Kidney capillary endothelial cell (primary cell): ENCODE measurements at regions not wholly inside any gene's neighbourhood (a gene's known extent, or its start where the extent isn't known, plus 50 kb on each side); places are given as distances from the start of the nearest gene placed in this dataset.

ENCODE experiments used
- DNase-seq: peaks from one replicate; pipeline ENCODE4 v3.0.0-alpha.2; 2018; ENCODE audit warnings: low spot score

DNA sequence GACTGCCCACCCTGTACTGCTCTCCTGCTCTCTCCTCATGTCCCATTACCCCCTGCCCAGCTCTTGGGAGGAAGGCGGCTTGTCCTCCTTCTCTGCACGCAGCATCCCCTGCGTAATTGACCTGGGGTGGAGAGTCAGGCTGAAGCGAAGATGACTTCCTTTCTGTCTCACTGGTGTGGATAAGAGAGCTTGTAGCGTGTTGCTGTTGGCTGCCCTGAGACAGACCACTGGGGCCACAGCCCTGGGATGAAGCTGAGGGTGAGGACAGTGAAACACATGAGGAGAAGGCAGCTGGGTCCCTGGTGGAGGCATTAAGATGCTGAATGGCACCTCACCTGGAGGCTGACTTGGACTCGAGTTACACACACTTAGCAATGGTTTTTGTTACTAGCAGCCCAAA, 310.3 kb upstream of the ZNF32 start:
- DNase-seq: no peak

DNA sequence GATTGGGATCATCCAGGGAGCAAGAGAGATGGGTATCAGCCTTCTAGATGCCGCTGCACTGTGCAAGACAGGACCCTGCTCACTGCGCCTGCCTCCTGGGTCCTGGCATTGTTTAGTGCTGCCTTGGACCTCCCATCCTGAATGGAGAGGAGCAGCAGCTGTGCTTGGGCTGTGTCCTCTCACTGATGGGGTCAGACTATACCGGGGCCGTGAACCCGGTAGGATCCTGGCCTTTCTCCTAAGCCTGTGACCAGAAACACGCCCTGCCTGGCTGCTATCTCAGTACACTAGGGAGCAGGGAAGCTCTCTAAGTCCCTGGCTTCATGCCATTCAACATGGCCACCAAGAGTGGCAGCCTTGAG, 309.4 kb upstream of the ZNF32 start:
- DNase-seq: no peak

DNA sequence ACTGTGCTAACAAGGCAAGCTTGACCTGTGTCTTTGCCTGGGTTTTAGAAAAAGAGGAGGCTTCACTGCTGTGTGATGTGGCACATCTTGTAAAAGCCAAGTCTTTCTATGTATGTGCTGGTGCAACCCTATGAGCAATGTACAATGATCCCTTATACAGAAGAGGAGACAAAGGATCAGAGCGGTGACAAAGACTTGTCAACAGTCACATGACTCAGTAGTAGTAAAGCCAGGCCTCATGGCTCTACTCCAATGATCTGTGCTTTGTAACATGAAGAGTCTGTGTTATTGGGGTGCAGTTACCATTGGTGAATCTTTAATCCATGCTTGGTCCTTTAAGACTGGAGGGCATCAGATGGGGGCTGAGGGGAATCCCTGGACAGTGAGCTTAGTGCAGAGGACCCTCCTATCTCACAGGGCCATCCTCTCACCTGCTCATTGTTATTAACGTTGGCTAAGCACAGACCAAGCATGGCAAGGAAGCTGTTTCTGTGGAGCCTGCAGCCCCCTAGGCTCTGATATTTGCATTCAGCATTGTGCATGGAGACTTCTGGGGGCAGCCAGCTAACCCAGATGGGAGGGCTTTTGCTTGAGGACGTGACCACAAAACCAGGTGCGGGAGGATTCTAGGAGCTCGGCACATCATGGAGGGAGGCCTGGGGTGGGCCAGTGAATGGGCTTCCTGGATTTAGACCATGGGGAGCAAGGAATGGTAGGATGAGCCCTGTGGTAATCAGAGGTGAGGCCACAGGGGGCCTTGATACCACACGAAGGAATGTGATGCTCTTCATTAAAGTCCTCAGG, 308.8 kb upstream of the ZNF32 start:
- DNase-seq: no peak

DNA sequence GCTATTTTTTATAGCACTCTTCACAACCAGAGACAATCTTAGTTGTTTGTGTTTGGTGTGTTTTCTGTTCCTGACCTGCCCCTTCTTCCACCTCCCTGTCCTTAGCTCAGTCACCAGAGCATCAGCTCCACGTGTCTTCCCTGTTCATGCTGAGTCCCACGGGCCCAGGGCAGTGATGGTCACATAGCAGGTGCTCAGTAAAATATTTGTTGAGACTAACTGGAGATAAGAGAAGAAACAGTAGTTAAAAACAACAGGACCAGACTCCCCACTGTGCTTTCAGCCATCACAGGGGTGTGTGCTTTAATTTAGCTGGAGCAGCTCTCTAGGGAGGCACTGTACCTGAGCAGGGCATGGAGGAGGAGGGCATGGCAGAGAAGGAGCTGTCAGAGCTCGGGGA, 307.3 kb upstream of the ZNF32 start:
- no peak for DNase-seq

DNA sequence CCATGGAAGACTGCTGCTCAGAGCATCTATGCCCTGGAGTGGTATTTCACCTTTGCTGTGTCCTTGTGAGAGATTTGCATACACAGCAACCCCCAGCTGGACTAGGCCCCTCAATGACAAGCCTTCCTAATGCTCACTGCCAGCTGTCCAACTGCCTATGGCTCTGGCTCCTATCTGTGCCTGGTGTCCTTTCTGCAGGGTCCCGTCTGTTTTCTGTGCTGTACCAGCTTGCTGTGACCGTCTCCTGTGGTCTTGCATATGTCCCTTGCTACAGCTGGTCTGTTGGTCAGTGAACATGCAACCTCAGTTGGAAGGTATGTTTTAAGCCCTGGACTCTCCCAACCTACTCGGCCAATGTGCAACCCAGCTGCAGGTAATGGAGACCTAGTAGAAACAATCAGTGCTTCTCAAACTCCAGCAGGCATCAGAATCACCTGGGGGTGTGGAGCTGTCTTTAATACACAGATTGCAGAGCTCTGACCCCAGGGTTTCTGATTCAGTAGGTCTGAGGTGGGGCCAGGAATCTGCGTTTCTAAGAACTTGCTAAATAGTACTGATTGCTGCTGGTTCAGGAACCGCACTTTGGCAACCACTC, 306.4 kb upstream of the ZNF32 start:
- DNase-seq: no peak

DNA sequence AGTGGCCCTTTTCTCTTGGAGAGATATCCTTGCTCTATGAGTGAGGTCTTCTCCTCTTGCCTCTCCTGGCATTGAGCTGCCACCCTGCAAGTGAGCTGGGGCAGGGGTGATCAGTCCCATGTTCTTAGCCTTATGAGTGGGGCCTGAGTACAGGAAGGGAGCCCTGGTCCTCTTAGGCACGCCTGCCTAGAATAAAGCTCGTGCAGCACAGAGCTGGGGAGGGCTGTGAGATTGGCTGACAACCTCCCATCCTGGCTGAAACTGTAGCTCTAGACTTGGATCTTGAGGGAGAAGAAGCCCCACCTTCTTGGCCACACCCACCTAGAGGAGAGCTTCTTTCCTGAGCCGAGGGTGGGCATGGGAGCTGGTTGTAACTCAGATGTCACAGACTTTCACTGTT, 305.0 kb upstream of the ZNF32 start:
- DNase-seq: no peak

DNA sequence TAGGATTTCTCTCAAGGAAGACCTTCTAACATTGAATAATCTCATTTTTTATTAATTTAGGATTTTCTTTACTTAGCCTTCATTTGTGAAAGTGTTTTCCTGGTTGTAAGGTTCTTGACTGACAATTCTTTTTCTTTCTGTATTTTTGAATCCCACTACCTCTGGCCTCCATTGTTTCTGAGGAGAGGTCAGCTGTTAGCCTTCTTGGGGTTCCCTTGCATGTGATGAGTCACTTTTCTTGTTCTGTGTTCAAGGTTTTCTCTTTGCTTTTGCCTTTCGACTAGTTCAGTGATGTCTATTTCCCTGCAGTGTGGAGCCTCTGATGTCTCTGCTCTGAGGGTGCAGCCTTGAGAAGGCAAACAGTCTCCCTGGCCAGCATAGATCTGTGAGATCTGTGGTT, 304.1 kb upstream of the ZNF32 start:
- DNase-seq: no peak

DNA sequence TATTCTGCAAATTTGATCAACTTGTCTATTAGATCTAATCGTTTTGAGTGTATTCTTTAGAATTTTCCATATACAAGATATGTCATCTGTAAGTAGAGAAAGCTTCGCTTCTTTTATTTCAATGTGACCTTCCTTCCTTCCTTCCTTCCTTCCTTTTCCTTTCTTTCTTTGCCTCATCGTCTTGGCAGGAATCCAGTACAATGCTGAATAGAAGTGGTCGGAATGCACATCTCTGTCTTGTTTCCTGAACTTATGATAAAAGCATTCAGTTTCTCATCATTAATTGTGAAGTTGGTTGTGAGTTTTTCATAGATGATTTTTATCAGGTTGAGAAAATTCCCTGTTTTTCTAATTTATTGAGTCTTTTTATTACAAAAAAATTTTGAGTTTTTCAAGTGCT, 300.7 kb upstream of the ZNF32 start:
- no peak for DNase-seq

DNA sequence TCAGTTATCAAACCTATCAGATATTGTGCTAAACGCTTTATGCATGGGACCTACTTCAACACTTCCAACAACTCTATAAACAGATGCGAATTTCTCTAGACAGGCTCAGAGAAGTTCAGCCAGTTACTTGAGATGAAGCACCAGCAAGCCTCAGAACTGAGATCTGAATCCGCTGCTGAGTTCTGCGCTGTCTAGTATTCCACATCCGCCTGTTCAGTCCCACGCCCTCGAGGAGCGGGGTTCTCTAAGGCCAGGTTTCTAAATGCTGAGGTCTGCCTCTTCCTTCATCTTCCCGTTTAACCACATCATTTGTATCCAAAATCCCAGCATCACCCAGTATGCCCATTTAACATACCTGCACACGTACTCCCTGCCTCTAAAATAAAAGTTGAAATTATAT, 297.8 kb upstream of the ZNF32 start:
- no peak for DNase-seq

DNA sequence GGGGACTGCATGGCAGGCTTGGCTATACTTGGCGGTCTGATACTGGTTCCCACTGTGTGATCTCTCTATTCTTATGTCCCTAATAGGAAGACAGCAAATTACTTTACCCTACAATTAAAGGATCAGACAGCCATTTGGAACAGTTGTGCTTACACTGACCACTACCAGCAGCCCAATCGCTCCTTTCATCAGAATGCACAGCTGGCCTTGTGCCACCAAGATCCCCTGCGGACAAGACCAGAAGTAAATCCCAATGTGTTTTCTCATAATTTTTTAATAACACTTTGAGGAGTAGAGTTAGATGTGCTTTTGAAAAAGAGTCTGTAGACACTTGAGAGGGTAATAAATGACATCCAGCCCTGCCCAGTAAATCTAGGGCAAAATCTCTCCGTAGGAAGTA, 297.2 kb upstream of the ZNF32 start:
- no peak for DNase-seq

DNA sequence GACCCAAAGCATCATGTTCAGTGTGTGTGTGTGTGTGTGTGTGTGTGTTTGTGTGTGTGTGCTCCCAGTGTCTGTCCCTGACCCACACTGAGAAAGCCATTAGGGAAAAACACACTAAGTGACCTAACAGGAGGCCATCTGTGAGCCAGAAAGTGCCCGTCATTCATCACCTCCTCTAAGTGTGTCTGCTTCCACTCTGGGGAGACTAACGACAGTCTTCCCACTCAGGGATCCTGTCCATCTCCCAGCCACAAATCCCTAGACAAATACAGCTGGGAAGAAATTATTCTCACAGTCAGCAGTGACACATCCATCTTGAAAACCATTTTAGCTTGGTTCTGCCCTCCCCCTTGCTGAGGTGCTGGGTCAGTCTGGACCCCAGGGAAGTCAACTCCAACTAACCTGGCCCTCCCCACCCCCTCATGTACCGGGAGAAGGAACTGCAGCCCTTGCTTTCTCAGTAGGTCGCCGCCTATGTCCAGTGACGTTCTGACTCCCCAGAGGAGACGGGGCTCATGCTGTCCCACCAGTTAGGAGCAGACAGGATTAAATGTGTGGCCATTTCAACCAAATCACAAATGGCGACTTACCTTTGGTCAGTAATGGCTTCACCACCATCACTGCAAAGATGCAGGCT, 296.5 kb upstream of the ZNF32 start:
- no peak for DNase-seq

DNA sequence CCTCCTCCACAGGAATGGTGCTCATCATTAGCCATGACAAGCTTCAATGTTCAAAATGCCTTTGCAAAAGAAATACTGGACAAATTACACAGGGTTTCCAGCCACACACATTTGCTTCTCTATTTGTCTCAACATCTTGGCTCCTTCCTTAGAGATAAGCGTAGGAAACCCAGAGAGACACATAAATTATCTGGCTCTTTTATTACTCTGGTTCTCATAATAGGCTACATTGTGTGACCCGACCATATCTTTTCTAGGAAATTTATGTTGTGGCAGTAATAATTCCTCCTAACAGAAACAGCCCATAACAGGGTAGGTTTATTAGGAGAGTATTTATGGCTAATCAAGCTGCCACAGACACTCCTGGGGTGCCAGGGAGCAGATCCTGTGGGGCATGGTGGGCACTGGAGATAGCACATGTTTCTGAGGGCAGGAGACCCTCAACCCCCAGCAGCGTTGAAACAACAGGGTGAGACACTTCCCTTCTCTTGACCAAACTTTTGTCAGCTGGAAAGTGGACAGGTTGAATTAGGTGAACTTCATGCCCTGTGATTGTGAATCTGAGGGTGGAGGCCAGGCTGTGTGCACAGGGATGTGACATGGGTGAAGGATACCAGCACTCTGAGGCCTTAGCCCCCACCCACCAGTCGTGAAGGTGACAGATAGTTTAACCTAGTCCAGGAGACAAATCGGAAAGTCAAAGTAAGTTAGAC, 295.9 kb upstream of the ZNF32 start:
- no peak for DNase-seq

DNA sequence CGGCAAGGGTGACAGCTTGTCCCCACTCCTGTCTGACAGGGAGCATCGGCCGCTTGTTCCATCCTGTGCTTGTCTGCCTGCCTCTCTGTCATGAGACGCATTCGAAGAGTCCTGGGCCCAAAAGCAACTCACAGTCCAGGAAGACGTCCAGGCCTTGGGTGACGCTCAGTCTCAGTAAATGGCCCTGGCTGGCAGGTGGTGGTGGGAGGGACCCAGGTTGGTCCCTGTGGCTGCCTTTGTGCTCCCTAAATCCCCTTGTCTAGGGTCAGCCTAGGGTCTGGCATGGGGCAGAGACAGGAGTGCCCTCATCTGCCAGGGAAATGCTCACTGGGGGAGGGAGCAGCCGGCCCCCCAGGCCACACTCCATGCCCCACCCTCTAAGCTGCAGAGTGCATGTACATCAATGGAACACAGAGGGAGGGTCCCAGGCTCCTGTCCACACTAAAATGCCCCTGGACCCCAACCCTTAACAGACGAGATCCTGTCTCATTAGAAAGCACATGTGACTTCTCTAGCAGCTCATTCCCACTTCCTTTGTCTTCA, 295.2 kb upstream of the ZNF32 start:
- DNase-seq: no peak

DNA sequence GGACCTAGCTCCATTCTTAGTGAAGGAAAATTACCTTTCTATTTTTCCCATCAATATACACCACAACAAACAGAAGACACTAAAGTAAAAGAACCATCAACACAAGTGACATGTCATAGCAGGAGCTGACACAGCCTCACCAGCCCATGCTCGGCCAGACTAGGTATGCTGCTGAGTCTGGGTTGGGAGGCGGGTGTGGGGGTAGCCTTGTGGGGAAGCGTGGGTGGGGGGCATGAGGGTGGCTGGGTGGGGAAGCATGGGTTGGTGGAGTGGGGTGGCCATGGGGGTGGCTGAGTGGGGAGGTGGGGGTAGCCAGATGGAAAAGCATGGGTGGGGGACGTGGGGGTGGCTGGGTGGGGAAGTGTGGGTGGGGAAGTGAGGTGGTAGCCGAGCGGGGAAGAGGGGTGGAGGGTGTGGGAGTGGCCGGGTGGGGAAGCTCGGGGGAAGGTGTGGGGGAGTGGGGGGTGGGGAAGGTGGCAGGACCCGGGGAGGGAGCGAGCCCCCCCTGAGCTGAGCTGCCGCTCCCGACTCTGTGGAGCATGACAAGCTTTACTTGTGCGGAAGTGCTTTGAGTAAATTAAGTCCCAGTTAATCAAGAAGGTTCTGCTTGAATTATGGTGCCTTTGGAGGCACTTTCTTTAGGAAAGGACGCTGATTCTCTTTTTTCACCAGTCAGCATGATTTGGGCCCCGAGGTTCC, 294.6 kb upstream of the ZNF32 start:
- DNase-seq: no peak

DNA sequence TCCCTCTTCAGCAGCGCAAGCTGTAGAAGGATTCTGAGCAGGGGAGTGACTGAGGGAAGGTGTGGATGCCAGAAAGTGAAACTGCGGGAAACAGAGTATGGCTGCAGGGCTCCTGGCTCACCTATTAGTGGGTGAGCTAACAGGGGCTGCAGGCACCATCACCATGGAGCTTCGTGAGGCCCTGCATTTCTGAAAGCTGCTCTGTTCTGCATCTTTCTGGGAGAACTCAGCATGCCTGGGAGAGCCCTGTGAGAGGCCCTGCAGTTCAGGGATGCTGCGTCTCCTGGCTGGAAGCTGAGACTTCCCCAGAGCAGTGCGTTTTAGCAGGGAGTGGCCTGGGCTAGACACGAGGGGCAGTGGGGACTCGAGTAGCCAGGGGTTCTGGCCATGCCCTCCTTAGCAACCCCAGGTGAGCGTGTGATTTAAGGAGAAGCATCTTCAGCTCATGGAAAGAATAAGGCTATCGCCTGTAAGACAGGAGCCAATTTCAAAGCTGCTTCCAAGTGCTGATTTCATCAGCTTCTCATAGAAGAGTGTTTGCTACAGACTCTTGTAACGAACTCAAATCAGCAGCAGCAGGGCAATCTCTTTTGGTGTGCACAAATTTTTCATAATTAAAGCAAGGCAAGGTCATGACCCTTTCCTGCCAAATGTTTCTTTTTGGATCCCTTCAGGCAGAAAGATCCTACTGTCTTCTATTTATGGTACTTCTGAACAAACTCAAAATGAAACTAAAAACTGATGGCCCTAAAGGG, 293.6 kb upstream of the ZNF32 start:
- DNase-seq: no peak

DNA sequence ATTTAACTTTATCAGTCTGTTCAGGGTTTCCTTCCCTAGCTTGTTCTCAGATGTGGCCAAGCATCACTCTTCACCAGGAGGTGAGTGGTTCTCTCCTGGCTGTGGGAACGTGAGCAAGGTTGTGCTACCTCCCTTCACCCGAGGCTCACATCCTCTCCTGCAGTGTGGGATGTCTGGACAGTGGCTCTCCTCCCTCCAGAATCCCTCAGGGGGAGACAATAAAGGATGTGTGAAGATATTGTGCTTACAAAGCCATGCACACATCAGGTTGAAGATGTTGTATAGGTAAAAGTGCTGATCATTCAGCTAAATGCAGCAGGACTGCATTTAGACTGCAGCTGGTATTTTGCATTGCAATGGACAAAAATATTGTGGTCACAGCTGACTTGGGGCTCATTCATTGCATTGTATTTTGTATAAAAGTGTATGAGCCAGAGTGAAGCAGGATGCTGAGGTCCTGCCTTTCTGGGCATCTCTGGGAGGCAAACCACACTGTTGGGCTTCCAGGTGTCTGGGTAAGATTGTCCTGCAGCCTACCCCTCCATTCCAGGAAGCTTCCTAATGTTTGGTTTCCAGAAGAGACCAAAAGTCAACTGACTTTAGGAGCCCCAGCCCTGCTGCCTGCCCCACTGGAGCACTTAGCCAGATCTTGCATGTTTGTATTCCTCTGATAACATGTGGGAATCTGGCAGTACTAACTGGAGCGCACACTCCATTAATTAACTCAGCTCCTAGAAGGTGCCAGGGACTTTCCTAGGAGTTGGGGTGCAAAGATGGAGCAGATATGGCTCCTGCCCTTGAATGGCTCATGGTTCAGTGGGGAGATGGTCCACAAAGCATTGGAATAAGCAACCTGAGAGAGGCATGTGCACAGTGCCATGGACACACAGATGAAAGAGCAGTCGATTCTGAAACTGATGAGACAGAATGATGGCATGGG, 292.5 kb upstream of the ZNF32 start:
- DNase-seq: no peak

DNA sequence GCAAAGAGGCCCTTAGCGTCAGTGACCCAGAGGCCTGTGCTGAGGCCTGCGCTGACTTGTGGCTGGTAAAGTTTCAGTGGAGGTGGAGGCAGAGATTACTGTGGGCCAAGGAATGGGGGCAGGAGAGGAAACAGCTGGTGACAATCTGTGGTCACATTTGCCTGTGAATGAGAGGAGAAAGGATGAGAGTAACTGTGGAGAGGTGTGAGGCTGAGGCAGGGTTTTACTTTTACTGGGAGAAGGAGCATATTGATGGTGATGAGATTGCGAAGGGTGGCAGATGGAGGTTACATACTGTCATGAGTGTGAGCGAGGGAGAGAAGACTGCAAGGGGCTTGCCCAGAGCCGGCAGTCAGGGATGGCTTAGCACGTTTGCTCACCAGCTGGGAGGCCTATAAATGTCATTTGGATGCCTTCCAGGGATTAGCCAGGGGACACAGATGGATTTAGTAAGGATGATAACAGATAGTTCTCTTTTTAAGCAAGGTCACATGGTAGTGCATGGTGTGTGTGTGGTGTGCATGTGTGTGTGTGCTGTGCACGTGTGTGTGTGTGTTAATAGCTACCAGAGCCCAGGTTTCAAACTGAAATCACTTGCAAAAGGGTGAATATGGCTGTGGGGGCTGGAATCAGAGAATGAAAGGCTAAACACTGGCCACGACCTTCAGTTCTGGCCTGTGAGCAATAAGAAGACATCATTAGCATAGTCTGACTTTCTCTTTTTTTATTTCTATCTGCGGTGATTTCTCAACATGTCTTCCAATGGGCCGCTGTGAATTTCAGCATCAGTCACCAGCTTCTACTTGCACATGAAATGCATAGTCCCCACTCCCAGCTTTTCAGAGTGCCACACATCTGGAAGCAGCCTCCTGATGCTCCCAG, 291.5 kb upstream of the ZNF32 start:
- DNase-seq: no peak

DNA sequence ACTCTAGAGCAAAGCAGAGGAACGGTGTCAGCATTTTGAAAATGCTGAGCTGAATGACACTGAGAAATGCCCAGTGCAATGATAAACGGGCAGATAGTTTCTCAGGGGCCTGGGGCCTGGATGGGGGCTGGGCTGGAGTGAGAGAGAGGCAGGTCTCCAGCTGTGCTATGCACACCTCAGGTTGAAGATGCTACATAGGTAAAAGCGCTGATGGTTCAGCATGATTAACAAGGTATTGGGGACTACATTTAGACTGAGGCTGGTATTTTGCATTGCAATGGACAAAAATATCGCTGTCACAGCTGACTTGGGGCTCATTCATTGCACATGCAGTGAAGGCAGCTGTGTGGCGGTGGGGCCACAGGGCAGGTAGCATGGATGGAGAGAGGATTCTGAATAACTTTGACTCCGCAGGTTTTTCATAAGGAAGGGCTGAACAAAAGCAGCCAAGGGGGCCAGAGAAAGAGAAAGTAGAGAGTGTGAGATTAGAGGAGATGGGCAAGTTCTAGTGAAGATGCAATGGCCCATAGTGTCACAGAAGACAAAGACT, 290.8 kb upstream of the ZNF32 start:
- no peak for DNase-seq

DNA sequence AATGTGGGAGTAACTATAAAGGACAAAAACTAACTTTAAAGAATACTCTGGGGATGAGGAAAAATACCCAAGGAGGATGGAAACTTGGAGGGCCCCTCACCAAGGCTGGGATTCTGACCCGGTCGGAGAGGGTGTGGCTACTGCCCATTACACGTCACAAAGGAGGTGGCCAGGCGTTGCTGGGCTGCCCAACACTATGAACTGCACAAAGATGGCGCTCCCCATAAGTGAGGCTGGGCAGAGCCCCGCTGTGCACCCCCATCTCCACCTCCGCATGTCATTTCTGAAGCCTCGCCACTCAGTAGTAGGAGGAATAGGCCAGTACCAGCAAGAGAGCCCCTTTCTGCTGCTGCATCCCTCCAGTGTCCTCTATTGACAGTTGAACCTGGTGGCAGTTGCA, 290.1 kb upstream of the ZNF32 start:
- DNase-seq: no peak
